GM18873 (cell line): ENCODE measurements at regions not wholly inside any gene's neighbourhood (a gene's known extent, or its start where the extent isn't known, plus 50 kb on each side); places are given as distances from the start of the nearest gene placed in this dataset.

Experiments used
- ATAC-seq: cut with Tn5 transposase; IDR thresholded peaks from one replicate; pipeline ENCODE4 v1.9.1; 2021; ENCODE audit warnings: mild to moderate bottlenecking, moderate library complexity, moderate number of reproducible peaks; ENCODE audit not compliant: unreplicated experiment, low FRiP score

- ATAC-seq = no peak
Measured at GRCh38 chr18:5091741-5092140, 105.3 kb downstream of the AKAIN1 start.

- no peak for ATAC-seq
Measured at GRCh38 chr18:5075297-5075696, 121.8 kb downstream of the AKAIN1 start.

- peak; percentile 63 for ATAC-seq
Measured at GRCh38 chr18:5073026-5073944, 123.8 kb downstream of the AKAIN1 start.

- no peak for ATAC-seq
Measured at GRCh38 chr18:5068851-5069250, 128.2 kb downstream of the AKAIN1 start.

- no peak for ATAC-seq
Measured at GRCh38 chr18:5066380-5066977, 130.6 kb downstream of the AKAIN1 start.

GRCh38 chr18:5065615-5066014 lies 131.4 kb downstream of the AKAIN1 start:
- no peak for ATAC-seq

GRCh38 chr18:5064841-5065370 lies 132.2 kb downstream of the AKAIN1 start:
- ATAC-seq = no peak

- ATAC-seq = no peak
Measured at GRCh38 chr18:5061785-5062184, 135.3 kb downstream of the AKAIN1 start.

- ATAC-seq = no peak
Measured at GRCh38 chr18:5060543-5060942, 136.5 kb downstream of the AKAIN1 start.

- no peak for ATAC-seq
Measured at GRCh38 chr18:5059696-5060032, 137.4 kb downstream of the AKAIN1 start.

GRCh38 chr18:5058768-5059695 lies 138.0 kb downstream of the AKAIN1 start:
- ATAC-seq = peak; percentile 51

- ATAC-seq = no peak
Measured at GRCh38 chr18:5057386-5058348, 139.4 kb downstream of the AKAIN1 start.

- ATAC-seq = no peak
Measured at GRCh38 chr18:5052491-5052890, 144.6 kb downstream of the AKAIN1 start.

GRCh38 chr18:5051207-5051606 lies 145.8 kb downstream of the AKAIN1 start:
- no peak for ATAC-seq

GRCh38 chr18:5049124-5049523 lies 147.9 kb downstream of the AKAIN1 start:
- ATAC-seq = no peak

- no peak for ATAC-seq
Measured at GRCh38 chr18:5040476-5040875, 156.6 kb downstream of the AKAIN1 start.

GRCh38 chr18:5036523-5036922 lies 160.5 kb downstream of the AKAIN1 start:
- ATAC-seq = no peak

GRCh38 chr18:5031216-5031615 lies 165.8 kb downstream of the AKAIN1 start:
- no peak for ATAC-seq

- ATAC-seq = no peak
Measured at GRCh38 chr18:5030636-5031035, 166.4 kb downstream of the AKAIN1 start.

- no peak for ATAC-seq
Measured at GRCh38 chr18:5029592-5029991, 167.5 kb downstream of the AKAIN1 start.
